SK-N-MC (cell line): ENCODE measurements at regions not wholly inside any gene's neighbourhood (a gene's known extent, or its start where the extent isn't known, plus 50 kb on each side); places are given as distances from the start of the nearest gene placed in this dataset.

Source experiments
- EZH2 ChIP-seq: fragments of 200-600 bp; sonication (generic); IDR thresholded peaks from one replicate; pipeline ENCODE4 v1.6.1; 2017; ENCODE audit warnings: antibody characterized with exemption
- POLR2AphosphoS5 ChIP-seq: IDR thresholded peaks from 2 replicates; pipeline ENCODE4 v1.6.1; 2012; ENCODE audit warnings: mild to moderate bottlenecking, low read depth, low read length, borderline replicate concordance

DNA sequence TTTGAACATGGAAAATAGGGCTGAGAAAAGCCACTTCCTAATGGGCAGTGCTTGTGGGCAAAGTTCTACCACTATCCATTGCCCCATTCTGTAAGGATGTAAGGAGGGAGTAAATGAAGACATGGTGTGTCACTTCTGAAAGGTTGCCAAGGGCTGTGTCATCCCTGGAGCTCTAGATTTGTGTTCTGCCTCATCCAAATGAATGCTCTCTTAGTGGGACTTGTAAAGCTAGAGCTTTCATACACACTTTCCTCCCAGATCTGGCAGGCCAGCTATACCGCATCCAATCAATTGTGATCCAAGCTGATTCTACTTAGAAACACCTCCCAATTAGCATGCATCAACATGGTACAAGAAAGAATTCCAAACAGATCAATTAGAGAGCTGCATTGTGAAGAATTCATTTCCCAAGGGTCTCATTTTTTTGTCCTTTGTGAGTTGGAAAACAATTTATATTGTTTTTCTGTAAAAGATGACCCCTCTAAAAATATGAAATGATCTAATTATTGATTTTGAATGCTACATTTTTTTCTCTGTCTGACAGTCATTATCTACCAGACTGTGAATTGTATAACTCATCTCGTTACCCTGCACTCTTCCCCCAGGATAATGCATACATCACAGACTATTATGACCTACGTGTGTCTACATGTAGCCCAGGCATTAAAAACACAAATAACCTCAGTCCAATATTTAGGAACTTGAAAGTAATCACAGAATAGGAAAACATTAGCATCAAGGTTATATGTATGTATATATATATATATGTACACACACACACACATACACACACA is 117.1 kb upstream of the DUSP10 start:
- no peak for TF ChIP-seq POLR2AphosphoS5
- no peak for TF ChIP-seq EZH2
